Uterus (tissue), 2 donors: ENCODE measurements at regions not wholly inside any gene's neighbourhood (a gene's known extent, or its start where the extent isn't known, plus 50 kb on each side); places are given as distances from the start of the nearest gene placed in this dataset.

Experiments used
- POLR2A ChIP-seq, 2 donors: fragments of 450-650 bp; IDR thresholded peaks; one replicate each; pipeline ENCODE4 v1.6.1; 2016; ENCODE audit warnings: antibody characterized with exemption in 2 of 2, mild to moderate bottlenecking in 1 of 2, moderate library complexity in 1 of 2
- TF ChIP-seq, protein P1 (sequence below), 4 experiments: fragments of 200-600 bp in 2 of 4; fragments of 450-650 bp in 2 of 4; sonication (generic) in 2 of 4; IDR thresholded peaks; one replicate each; pipeline ENCODE4 v1.5.1; 2016 to 2019; ENCODE audit warnings: antibody characterized with exemption in 4 of 4, mild to moderate bottlenecking in 2 of 4, moderate library complexity in 1 of 4

DNA sequence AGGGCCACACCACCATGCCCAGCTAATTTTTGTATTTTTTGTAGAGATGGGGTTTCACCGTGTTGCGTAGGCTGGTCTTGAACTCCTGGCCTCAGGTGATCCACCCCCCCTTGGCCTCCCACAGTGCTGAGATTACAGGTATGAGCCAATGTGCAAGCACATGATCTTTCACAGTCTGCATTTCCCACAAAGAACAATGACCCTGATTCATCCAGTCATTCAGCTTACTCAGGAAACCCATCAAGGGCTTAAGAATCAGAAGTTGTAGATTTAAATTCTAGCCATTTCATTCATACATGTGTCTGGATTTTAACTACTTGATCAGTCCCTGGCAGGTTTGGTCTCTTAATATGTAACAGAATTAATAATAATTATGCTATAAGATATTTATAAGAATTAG lies 2065.7 kb downstream of the MRPL39 start:
- TF ChIP-seq POLR2A (IDR thresholded peaks at IDR 0.05): no peak
- TF ChIP-seq, protein P1, sequence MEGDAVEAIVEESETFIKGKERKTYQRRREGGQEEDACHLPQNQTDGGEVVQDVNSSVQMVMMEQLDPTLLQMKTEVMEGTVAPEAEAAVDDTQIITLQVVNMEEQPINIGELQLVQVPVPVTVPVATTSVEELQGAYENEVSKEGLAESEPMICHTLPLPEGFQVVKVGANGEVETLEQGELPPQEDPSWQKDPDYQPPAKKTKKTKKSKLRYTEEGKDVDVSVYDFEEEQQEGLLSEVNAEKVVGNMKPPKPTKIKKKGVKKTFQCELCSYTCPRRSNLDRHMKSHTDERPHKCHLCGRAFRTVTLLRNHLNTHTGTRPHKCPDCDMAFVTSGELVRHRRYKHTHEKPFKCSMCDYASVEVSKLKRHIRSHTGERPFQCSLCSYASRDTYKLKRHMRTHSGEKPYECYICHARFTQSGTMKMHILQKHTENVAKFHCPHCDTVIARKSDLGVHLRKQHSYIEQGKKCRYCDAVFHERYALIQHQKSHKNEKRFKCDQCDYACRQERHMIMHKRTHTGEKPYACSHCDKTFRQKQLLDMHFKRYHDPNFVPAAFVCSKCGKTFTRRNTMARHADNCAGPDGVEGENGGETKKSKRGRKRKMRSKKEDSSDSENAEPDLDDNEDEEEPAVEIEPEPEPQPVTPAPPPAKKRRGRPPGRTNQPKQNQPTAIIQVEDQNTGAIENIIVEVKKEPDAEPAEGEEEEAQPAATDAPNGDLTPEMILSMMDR (IDR thresholded peaks at IDR 0.05): no peak
